ENCODE measurements at regions not wholly inside any gene's neighbourhood (a gene's known extent, or its start where the extent isn't known, plus 50 kb on each side); places are given as distances from the start of the nearest gene placed in this dataset.

DNA sequence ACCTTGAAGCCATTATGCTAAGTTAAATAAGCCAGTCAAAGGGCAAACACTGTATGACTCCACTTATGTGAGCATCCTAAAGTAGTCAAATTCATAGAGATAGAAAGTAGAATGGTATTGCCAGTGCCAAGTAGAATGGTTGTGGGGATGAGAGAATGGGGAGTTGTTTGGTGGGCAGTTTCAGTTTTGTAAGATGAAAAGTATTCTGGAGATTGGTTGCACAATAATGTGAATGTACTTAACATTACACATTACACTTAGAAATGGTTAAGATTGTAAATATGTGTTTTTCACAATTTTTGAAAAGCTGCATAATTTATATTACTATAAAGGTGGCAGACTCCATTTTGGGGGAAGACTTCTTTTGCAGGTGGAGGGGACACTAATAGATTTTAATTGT lies 51.3 kb upstream of the CARMIL1 start:
- POLR2A ChIA-PET: no interaction called here
- H3K27ac Mint-ChIP-seq: no peak overlapping the region

More for the DNA sequence above, 51.3 kb upstream of the CARMIL1 start:
- H3K27ac ChIP-seq (ENCODE audit: low read length): no peak overlapping the region
- H3K4me1 ChIP-seq (ENCODE audit: control insufficient read depth in 1 of 2, extremely low read depth in 1 of 2, insufficient read depth in 2 of 2, low read length in 2 of 2): peaks cover 3% of the 10 kb centered on the region in 2 experiments
- CTCF ChIA-PET: no interaction called here
- DNase-seq: no peak
- H3K4me3 Mint-ChIP-seq: no peak overlapping the region
- H3K27me3 ChIP-seq (replicated peaks in 1 of 2; ENCODE audit: control insufficient read depth in 2 of 2, extremely low read depth in 1 of 2, insufficient read depth in 2 of 2, low read length in 1 of 2): peaks cover 0 to 3% of the 10 kb centered on the region in 2 experiments
- peaks cover 7 to 12% (median 9%) of the 10 kb centered on the region in 3 donors for H3K4me1 Mint-ChIP-seq
- H3K27me3 Mint-ChIP-seq: peaks cover 7 to 11% of the 10 kb centered on the region in 2 donors
- H3K36me3 ChIP-seq (ENCODE audit: control insufficient read depth in 2 of 2, extremely low read depth in 1 of 2, insufficient read depth in 1 of 2, low read length in 1 of 2): no peaks in the 10 kb centered on the region
- no peak overlapping the region for H3K4me3 ChIP-seq (ENCODE audit: control insufficient read depth in 1 of 2, extremely low read depth in 1 of 2, low read length in 1 of 2)
- no peaks in the 10 kb centered on the region for H3K9me3 ChIP-seq
- H3K36me3 Mint-ChIP-seq: no peaks in the 10 kb centered on the region
- H3K9me3 Mint-ChIP-seq: no peaks in the 10 kb centered on the region
- ATAC-seq (replicated peaks in 1 of 4): no peak
